ENCODE measurements at regions not wholly inside any gene's neighbourhood (a gene's known extent, or its start where the extent isn't known, plus 50 kb on each side); places are given as distances from the start of the nearest gene placed in this dataset.

DNA sequence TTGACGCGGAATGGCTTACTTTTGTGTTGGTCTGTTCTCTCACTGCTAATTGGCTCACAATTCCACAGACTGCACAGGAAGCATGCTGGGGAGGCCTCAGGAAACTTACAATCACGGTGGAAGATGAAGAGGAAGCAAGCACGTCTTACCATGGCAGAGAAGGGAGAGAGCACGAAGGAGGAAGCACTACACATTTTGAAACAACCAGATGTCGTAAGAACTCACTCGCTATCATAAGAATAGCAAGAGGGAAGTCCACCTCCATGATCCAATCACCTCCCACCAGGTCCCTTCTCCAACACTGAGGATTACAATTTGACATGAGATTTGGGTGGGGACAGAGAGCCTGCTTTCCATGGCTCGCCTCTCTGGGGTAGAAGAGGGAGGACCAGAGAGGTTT, 106.2 kb downstream of the KCNF1 start:
- POLR2A ChIA-PET, result no interaction called here
- no peak for DNase-seq (ENCODE audit: extremely low spot score)
- CTCF ChIA-PET, result no interaction called here
- TF ChIP-seq CTCF (IDR thresholded peaks at IDR 0.05; ENCODE audit: control extremely low read depth, extremely low read depth, low read depth, missing control alignments), result no peak

DNA sequence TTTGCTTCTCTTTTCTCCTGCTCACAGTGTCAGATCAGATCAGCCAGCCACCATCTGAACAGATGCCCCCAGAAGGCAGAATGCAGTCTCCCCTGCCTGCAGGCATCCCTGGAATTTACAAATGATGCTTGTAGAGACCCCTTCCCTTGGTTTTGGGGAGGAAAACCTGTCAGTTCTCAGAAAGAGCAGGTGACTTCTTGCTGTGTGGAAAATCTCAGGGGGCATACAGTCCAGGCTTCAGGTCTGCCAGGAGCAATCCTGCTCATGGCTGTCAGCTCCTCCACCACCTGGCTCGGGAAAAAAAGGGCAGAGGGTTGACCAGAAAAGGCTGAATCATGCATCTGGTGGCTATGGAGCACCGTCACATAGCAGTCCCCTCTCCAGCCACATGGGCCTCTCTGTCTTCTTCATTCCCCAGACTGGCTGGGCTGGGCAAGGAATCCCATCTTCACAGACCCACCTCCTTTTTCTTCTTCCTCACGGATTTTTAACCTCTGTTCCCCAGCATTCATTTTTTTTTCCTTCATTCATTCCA, 107.0 kb downstream of the KCNF1 start:
- no peak for DNase-seq (ENCODE audit: extremely low spot score)
- ChIA-PET POLR2A (no interaction called here), CTCF (no interaction called here)
- no peak for TF ChIP-seq CTCF (IDR thresholded peaks at IDR 0.05; ENCODE audit: control extremely low read depth, extremely low read depth, low read depth, missing control alignments)

DNA sequence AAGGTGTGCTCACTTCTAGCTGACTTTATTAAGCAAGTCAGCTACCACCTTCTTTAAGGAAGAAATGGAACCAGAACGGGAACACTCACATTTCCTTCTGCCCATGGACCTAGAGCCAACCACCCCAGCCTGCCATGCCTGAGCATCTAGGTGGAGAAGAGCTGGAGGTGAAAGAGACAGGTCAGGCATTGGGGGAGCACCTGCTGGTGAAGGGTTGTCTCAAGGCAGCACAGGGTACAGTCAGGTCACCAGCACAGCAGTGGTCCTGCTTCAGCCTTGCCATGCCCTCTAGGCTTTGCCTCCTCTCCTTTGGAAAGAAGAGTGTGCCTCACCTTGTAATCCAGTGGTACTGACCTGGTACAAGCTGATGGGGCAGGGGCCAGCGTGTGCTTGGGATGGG, 107.9 kb downstream of the KCNF1 start:
- CTCF ChIA-PET, result no interaction called here
- POLR2A ChIA-PET, result no interaction called here
- TF ChIP-seq CTCF (IDR thresholded peaks at IDR 0.05; ENCODE audit: control extremely low read depth, extremely low read depth, low read depth, missing control alignments), result no peak
- DNase-seq (ENCODE audit: extremely low spot score), result no peak

- DNase-seq (ENCODE audit: extremely low spot score), result no peak
- CTCF ChIA-PET, result no interaction called here
- TF ChIP-seq CTCF (IDR thresholded peaks at IDR 0.05; ENCODE audit: control extremely low read depth, extremely low read depth, low read depth, missing control alignments), result no peak
- POLR2A ChIA-PET, result no interaction called here
These were observed 110.3 kb downstream of the KCNF1 start for GRCh38 chr2:11022064-11022463.

DNA sequence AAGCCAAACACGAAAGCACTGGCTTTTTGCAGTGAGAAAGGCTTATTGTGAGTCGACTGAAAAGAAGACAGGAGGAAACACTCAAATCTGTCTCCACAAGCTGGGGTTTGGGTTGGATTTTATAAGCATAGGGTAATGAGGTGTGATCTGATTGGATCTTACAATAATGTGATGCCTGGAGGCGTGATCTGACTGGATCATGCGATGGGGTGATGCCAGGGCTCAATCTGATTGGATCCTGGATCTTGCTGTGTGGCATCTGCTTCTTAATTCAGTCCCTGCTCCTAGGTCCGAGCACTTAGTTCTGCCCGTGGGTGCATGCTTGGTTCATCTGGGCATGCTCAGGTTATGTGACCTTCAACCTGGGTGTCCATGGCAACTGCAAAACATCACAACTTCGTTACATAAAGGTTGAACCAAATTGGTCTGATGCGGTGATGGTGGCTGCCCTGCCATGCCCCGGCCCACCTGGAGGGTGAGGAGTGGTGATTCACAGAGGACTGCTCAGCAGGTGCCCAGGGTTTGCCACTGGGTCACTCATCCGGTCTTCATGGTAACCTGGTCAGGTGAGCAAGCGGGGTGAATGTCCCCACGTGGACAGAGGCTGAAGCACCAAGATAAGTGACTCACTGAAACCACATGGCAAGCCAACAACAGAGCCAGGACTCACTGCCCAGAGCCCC, 111.0 kb downstream of the KCNF1 start:
- ChIA-PET CTCF (no interaction called here), POLR2A (no interaction called here)
- no peak for DNase-seq (ENCODE audit: extremely low spot score)
- TF ChIP-seq CTCF (IDR thresholded peaks at IDR 0.05; ENCODE audit: control extremely low read depth, extremely low read depth, low read depth, missing control alignments), result no peak

- CTCF ChIA-PET, result no interaction called here
- DNase-seq (ENCODE audit: extremely low spot score), result no peak
- POLR2A ChIA-PET, result no interaction called here
- TF ChIP-seq CTCF (IDR thresholded peaks at IDR 0.05; ENCODE audit: control extremely low read depth, extremely low read depth, low read depth, missing control alignments), result no peak
These were observed 111.9 kb downstream of the KCNF1 start for GRCh38 chr2:11023326-11024258.

Data from GM10248 (cell line).